ENCODE measurements at regions not wholly inside any gene's neighbourhood (a gene's known extent, or its start where the extent isn't known, plus 50 kb on each side); places are given as distances from the start of the nearest gene placed in this dataset.

DNA sequence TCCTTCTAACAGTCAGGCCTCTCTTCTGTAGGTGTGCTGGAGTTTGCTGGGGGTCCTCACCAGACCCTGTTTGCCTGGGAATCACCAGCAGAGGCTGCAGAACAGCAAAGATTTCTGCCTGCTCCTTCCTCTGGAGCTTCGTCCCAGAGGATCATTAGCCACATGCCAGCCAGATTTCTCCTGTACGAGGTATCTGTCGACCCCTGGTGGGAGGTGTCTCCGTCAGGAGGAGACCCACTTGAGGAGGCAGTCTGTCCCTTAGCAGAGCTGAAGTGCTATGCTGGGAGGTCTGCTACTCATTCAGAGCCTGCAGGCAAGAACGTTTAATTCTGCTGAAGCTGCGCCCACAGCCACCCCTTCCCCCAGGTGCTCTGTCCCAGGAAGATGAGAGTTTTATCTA is 611.1 kb upstream of the COBL start:
- TF ChIP-seq, protein P1, sequence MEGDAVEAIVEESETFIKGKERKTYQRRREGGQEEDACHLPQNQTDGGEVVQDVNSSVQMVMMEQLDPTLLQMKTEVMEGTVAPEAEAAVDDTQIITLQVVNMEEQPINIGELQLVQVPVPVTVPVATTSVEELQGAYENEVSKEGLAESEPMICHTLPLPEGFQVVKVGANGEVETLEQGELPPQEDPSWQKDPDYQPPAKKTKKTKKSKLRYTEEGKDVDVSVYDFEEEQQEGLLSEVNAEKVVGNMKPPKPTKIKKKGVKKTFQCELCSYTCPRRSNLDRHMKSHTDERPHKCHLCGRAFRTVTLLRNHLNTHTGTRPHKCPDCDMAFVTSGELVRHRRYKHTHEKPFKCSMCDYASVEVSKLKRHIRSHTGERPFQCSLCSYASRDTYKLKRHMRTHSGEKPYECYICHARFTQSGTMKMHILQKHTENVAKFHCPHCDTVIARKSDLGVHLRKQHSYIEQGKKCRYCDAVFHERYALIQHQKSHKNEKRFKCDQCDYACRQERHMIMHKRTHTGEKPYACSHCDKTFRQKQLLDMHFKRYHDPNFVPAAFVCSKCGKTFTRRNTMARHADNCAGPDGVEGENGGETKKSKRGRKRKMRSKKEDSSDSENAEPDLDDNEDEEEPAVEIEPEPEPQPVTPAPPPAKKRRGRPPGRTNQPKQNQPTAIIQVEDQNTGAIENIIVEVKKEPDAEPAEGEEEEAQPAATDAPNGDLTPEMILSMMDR (IDR thresholded peaks at IDR 0.05) = no peak
- TF ChIP-seq POLR2AphosphoS5 (IDR thresholded peaks at IDR 0.05) = no peak
- TF ChIP-seq POLR2A (IDR thresholded peaks at IDR 0.05) = no peak

Data from breast epithelium (tissue), 3 donors.